Parathyroid adenoma (tissue), 2 donors: ENCODE measurements at regions not wholly inside any gene's neighbourhood (a gene's known extent, or its start where the extent isn't known, plus 50 kb on each side); places are given as distances from the start of the nearest gene placed in this dataset.

ENCODE experiments used
- H2AFZ ChIP-seq: fragments of 300-600 bp; sonication (generic); one replicate; pipeline ENCODE4 v1.7.0; 2017; ENCODE audit warnings: antibody characterized with exemption, mild to moderate bottlenecking
- H3K27ac ChIP-seq: fragments of 300-600 bp; sonication (generic); one replicate; pipeline ENCODE4 v1.7.0; 2017
- H3K27me3 ChIP-seq: fragments of 300-600 bp; sonication (generic); one replicate; pipeline ENCODE4 v1.7.0; 2017; ENCODE audit warnings: low read length; ENCODE audit not compliant: control insufficient read depth, insufficient read depth
- H3K36me3 ChIP-seq: fragments of 300-600 bp; sonication (generic); one replicate; pipeline ENCODE4 v1.7.0; 2017; ENCODE audit warnings: low read length; ENCODE audit not compliant: control insufficient read depth, insufficient read depth
- H3K4me1 ChIP-seq: fragments of 300-600 bp; sonication (generic); one replicate; pipeline ENCODE4 v1.7.0; 2017; ENCODE audit warnings: control low read depth
- H3K4me2 ChIP-seq: fragments of 300-600 bp; sonication (generic); one replicate; pipeline ENCODE4 v1.7.0; 2017; ENCODE audit warnings: low read length
- H3K4me3 ChIP-seq: fragments of 300-600 bp; sonication (generic); one replicate; pipeline ENCODE4 v1.7.0; 2017; ENCODE audit warnings: low read depth, low read length
- H3K79me2 ChIP-seq: fragments of 300-600 bp; sonication (generic); one replicate; pipeline ENCODE4 v1.7.0; 2017; ENCODE audit warnings: control low read depth
- H3K9ac ChIP-seq: fragments of 300-600 bp; sonication (generic); one replicate; pipeline ENCODE4 v1.7.0; 2017; ENCODE audit warnings: mild to moderate bottlenecking
- H3K9me3 ChIP-seq: fragments of 300-600 bp; sonication (generic); one replicate; pipeline ENCODE4 v1.7.0; 2017; ENCODE audit warnings: low read length; ENCODE audit not compliant: control insufficient read depth
- CTCF ChIP-seq: fragments of 300-600 bp; sonication (generic); IDR thresholded peaks from one replicate; pipeline ENCODE4 v1.7.0; 2017; ENCODE audit warnings: antibody characterized with exemption, mild to moderate bottlenecking
- donor health status: primary hyperparathyroidism.

DNA sequence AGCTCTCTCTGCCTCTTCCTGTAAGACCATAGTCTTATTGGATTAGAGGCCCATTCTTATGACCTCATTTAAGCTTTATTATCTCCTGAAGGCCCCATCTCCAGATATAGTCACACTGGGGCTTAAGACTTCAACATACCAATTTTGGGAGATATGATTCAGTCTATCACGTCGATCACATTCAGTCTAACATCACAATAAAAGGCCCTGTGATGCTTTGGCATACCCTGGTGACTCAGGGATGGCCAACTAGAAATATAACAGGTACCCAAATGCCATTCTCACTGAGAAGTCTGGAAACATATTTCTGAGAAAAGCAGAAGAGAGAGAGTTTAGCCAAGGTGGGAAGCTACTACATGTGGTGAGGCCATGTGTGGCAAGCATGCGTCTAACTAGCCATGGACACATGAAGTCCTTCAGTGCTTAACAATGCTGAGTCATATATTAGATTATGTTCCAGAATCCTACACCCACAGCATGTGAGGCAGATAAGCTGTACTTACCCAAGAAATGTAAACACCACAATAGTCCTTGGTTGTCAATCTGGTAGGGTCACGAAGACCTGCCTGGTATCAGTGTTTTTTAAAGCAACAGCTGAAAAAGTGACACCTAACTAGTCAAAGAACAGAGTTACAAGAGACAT is 485.1 kb downstream of the FOXO1 start:
- Histone ChIP-seq H3K79me2 (no peaks in the 10 kb centered on the region), H3K4me2 (no peak overlapping the region)

GRCh38 chr13:40182591-40182990 is 483.9 kb downstream of the FOXO1 start:
- Histone ChIP-seq H3K4me2 (no peak overlapping the region), H3K4me1 (no peaks in the 10 kb centered on the region), H2AFZ (no peak overlapping the region), H3K36me3 (no peaks in the 10 kb centered on the region), H3K27me3 (no peaks in the 10 kb centered on the region), H3K4me3 (no peak overlapping the region), H3K9ac (no peak overlapping the region), H3K79me2 (no peaks in the 10 kb centered on the region), H3K9me3 (no peaks in the 10 kb centered on the region), H3K27ac (no peak overlapping the region)
- no peak for TF ChIP-seq CTCF

More for the DNA sequence above, 485.1 kb downstream of the FOXO1 start:
- Histone ChIP-seq H3K27ac (no peak overlapping the region), H3K4me1 (no peaks in the 10 kb centered on the region), H3K9ac (no peak overlapping the region), H3K9me3 (no peaks in the 10 kb centered on the region), H2AFZ (no peak overlapping the region), H3K4me3 (no peak overlapping the region), H3K36me3 (no peaks in the 10 kb centered on the region), H3K27me3 (no peaks in the 10 kb centered on the region)
- no peak for TF ChIP-seq CTCF

- Histone ChIP-seq H3K36me3 (no peaks in the 10 kb centered on the region), H3K4me2 (no peak overlapping the region), H3K4me1 (no peaks in the 10 kb centered on the region), H2AFZ (no peak overlapping the region), H3K27me3 (no peaks in the 10 kb centered on the region), H3K27ac (no peak overlapping the region), H3K9ac (no peak overlapping the region), H3K79me2 (no peaks in the 10 kb centered on the region), H3K9me3 (no peaks in the 10 kb centered on the region), H3K4me3 (no peak overlapping the region)
- TF ChIP-seq CTCF: no peak
These were observed 481.0 kb downstream of the FOXO1 start for GRCh38 chr13:40185414-40185813.

DNA sequence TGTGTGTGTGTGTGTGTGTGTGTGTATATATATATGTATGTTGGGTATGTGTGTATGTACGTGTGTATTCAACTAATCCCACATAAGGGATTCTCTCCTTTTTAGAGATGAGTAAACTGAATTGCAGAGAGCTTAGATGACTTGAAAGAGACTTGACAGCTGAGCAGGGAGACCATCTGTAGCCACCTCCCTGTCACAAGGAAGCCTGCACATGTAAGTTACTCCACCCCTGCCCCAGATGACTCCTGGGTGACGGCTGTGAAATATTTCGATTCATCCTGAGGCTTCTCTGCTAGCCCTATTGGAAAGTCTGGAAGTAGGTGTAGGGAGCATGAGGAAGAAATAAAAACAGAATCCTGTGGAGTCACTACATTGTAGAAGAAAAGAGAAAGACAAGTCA is 480.4 kb downstream of the FOXO1 start:
- H3K4me3 ChIP-seq: no peak overlapping the region

More for the DNA sequence above, 480.4 kb downstream of the FOXO1 start:
- Histone ChIP-seq H3K27ac (no peak overlapping the region), H3K4me2 (no peak overlapping the region), H3K79me2 (no peaks in the 10 kb centered on the region), H3K27me3 (no peaks in the 10 kb centered on the region), H2AFZ (no peak overlapping the region), H3K4me1 (no peaks in the 10 kb centered on the region), H3K9me3 (no peaks in the 10 kb centered on the region), H3K9ac (no peak overlapping the region), H3K36me3 (no peaks in the 10 kb centered on the region)
- no peak for TF ChIP-seq CTCF
